HepG2 (cell line): ENCODE measurements at regions not wholly inside any gene's neighbourhood (a gene's known extent, or its start where the extent isn't known, plus 50 kb on each side); places are given as distances from the start of the nearest gene placed in this dataset.

Experiments
- ATAC-seq: fragments of 200-7000 bp; cut with Tn5 transposase; 3 replicates; pipeline ENCODE4 v1.9.1; 2020; ENCODE audit warnings: mild to moderate bottlenecking, moderate library complexity
- BruUV-seq: library from RNA; stranded (reverse); fragments of 400-500 nt; replicated peaks from 2 replicates; lab custom pipeline; 2021; lab: Mats Ljungman, UMichigan
- CTCF ChIA-PET: fragments of 300-600 bp; formaldehyde crosslinking; extraction: SDS; loops from one replicate; lab custom pipeline; 2021; ENCODE audit warnings: low total read pairs, inconsistent platforms, low intra/inter-chr PET ratio; lab: Yijun Ruan, JAX
- POLR2A ChIA-PET: fragments of 350-600 bp; sonication (Branson Sonifier 250); formaldehyde crosslinking; loops from one replicate; lab custom pipeline; 2020; ENCODE audit warnings: antibody characterized with exemption, inconsistent platforms; lab: Yijun Ruan, JAX
- DNase-seq: peaks from one replicate; pipeline ENCODE4 v3.0.0-alpha.2; 2015; ENCODE audit warnings: low spot score
- FAIRE-seq: peaks from 3 replicates; lab custom pipeline; 2011; peaks lifted over from hg19 to GRCh38; lab: Jason Lieb, UNC
- H2AFZ ChIP-seq: one replicate; pipeline ENCODE4 v1.6.1; 2011; ENCODE audit warnings: low read length, inconsistent platforms
- H3K27ac ChIP-seq: fragments of 300-600 bp; 3 replicates; pipeline ENCODE4 v1.8.0; 2011; ENCODE audit warnings: mixed run types, mild to moderate bottlenecking, mixed read lengths, low read length, inconsistent platforms; ENCODE audit not compliant: insufficient read depth; ENCODE audit errors: extremely low read length
- H3K27me3 ChIP-seq, 2 experiments: fragments of 200-600 bp in 1 of 2; 2 replicates in 1 of 2; 3 replicates in 1 of 2; pipeline versions ENCODE4 v1.6.0 to v1.8.0; 2011; ENCODE audit warnings: low read length in 2 of 2, mild to moderate bottlenecking in 2 of 2, moderate library complexity in 2 of 2, inconsistent platforms in 1 of 2; ENCODE audit not compliant: insufficient read depth in 2 of 2, control insufficient read depth in 1 of 2
- H3K36me3 ChIP-seq, 2 experiments: fragments of 200-600 bp in 1 of 2; replicated peaks in 1 of 2; 2 replicates in 1 of 2; 3 replicates in 1 of 2; pipeline versions ENCODE4 v1.5.1 to v1.8.0; 2011; ENCODE audit warnings: low read length in 2 of 2, inconsistent platforms in 1 of 2; ENCODE audit not compliant: insufficient read depth in 2 of 2, control insufficient read depth in 1 of 2
- H3K4me1 ChIP-seq: 2 replicates; pipeline ENCODE4 v1.5.1; 2012; ENCODE audit warnings: low read length, inconsistent platforms; ENCODE audit not compliant: insufficient read depth
- H3K4me2 ChIP-seq: 2 replicates; pipeline ENCODE4 v1.6.0; 2011; ENCODE audit warnings: low read depth, low read length, inconsistent platforms
- H3K4me3 ChIP-seq, 3 experiments: fragments of 200-600 bp in 1 of 3; sonication (generic), shearing (Covaris generic) in 1 of 3; replicated peaks in 1 of 3; 2 replicates each; pipeline ENCODE4 v1.5.1; 2011 to 2016; ENCODE audit warnings: low read length in 3 of 3, inconsistent platforms in 2 of 3, low read depth in 2 of 3, mild to moderate bottlenecking in 2 of 3, control low read depth in 1 of 3, mixed read lengths in 1 of 3; ENCODE audit not compliant: insufficient read depth in 1 of 3
- H3K79me2 ChIP-seq: one replicate; pipeline ENCODE4 v1.6.1; 2011; ENCODE audit warnings: low read length, inconsistent platforms; ENCODE audit not compliant: insufficient read depth
- H3K9ac ChIP-seq: 2 replicates; pipeline ENCODE4 v1.6.0; 2011; ENCODE audit warnings: mild to moderate bottlenecking, low read depth, low read length, inconsistent platforms; ENCODE audit not compliant: insufficient read depth
- H3K9me3 ChIP-seq: 2 replicates; pipeline ENCODE4 v1.5.1; 2012; ENCODE audit warnings: mild to moderate bottlenecking, low read length
- H4K20me1 ChIP-seq: 2 replicates; pipeline ENCODE4 v1.6.0; 2011; ENCODE audit warnings: inconsistent platforms, mild to moderate bottlenecking, low read length, moderate library complexity; ENCODE audit not compliant: insufficient read depth
- FOXO1 ChIP-seq: sonication (generic); formaldehyde crosslinking; IDR thresholded peaks from 2 replicates; pipeline ENCODE4 v1.4.0; 2020; ENCODE audit warnings: missing genetic modification reagents
- MZF1 ChIP-seq: sonication (generic); formaldehyde crosslinking; IDR thresholded peaks from 2 replicates; pipeline ENCODE4 v1.8.1; 2023; ENCODE audit warnings: mild to moderate bottlenecking, missing genetic modification reagents, borderline replicate concordance
- SAP130 ChIP-seq: IDR thresholded peaks from 2 replicates; pipeline ENCODE4 v1.6.1; 2016; ENCODE audit warnings: low read depth
- SMAD3 ChIP-seq: sonication (generic); formaldehyde crosslinking; IDR thresholded peaks from 2 replicates; pipeline ENCODE4 v1.4.0; 2020; ENCODE audit warnings: missing genetic modification reagents
- SNRNP70 ChIP-seq: fragments of 200-400 bp; formaldehyde crosslinking; IDR thresholded peaks from 2 replicates; pipeline ENCODE4 v1.6.1; 2017; ENCODE audit warnings: mild to moderate bottlenecking, low read depth, low read length, moderate library complexity
- SYNCRIP ChIP-seq: fragments of 200-400 bp; formaldehyde crosslinking; IDR thresholded peaks from 2 replicates; pipeline ENCODE4 v1.6.1; 2018; ENCODE audit warnings: mild to moderate bottlenecking, low read depth, low read length; ENCODE audit not compliant: insufficient read depth
- ZBTB21 ChIP-seq: sonication (generic); formaldehyde crosslinking; IDR thresholded peaks from 2 replicates; pipeline ENCODE4 v1.4.0; 2020; ENCODE audit warnings: missing genetic modification reagents
- ZBTB3 ChIP-seq: sonication (generic); formaldehyde crosslinking; IDR thresholded peaks from 2 replicates; pipeline ENCODE4 v1.4.0; 2020; ENCODE audit warnings: low read depth, mild to moderate bottlenecking, moderate library complexity, missing genetic modification reagents, borderline replicate concordance
- ZNF235 ChIP-seq: sonication (generic); formaldehyde crosslinking; IDR thresholded peaks from 2 replicates; pipeline ENCODE4 v1.8.1; 2023; ENCODE audit warnings: mild to moderate bottlenecking, missing genetic modification reagents, borderline replicate concordance
- ZNF780A ChIP-seq: sonication (generic); formaldehyde crosslinking; IDR thresholded peaks from 2 replicates; pipeline ENCODE4 v1.8.0; 2022; ENCODE audit warnings: mild to moderate bottlenecking, missing genetic modification reagents, moderate library complexity
- WGBS: methylation state at CpG from one replicate; pipeline ENCODE4 v1.1.6; 2017; ENCODE audit warnings: low lambda C conversion rate; 5-methylcytosine and 5-hydroxymethylcytosine counted together
- in situ Hi-C: cut with HindIII; loops from 2 replicates; pipeline ENCODE4 v1.10.0; 2017; ENCODE audit warnings: low pct_unique_long_range_greater_than_20kb; ENCODE audit not compliant: extremely low pct_ligation_motif_present
- intact Hi-C: fragments of 100-400 bp; cut with micrococcal nuclease; formaldehyde crosslinking; loops from one replicate; pipeline ENCODE4 v1.10.0; 2022; ENCODE audit not compliant: unreplicated experiment
- TF ChIP-seq, protein P1 (sequence below): sonication (generic); formaldehyde crosslinking; IDR thresholded peaks from 2 replicates; pipeline ENCODE4 v1.4.0; 2020; ENCODE audit warnings: missing genetic modification reagents
- TF ChIP-seq, protein P2 (sequence below): sonication (generic); formaldehyde crosslinking; IDR thresholded peaks from 2 replicates; pipeline ENCODE4 v1.4.0; 2020; ENCODE audit warnings: missing genetic modification reagents
- TF ChIP-seq, protein P3 (sequence below): sonication (generic); formaldehyde crosslinking; IDR thresholded peaks from 2 replicates; pipeline ENCODE4 v1.4.0; 2020; ENCODE audit warnings: mild to moderate bottlenecking, missing genetic modification reagents
- TF ChIP-seq, protein P4 (sequence below): conservative IDR thresholded peaks from 2 replicates; pipeline ENCODE4 v1.6.1; 2018; ENCODE audit warnings: missing genetic modification reagents

DNA sequence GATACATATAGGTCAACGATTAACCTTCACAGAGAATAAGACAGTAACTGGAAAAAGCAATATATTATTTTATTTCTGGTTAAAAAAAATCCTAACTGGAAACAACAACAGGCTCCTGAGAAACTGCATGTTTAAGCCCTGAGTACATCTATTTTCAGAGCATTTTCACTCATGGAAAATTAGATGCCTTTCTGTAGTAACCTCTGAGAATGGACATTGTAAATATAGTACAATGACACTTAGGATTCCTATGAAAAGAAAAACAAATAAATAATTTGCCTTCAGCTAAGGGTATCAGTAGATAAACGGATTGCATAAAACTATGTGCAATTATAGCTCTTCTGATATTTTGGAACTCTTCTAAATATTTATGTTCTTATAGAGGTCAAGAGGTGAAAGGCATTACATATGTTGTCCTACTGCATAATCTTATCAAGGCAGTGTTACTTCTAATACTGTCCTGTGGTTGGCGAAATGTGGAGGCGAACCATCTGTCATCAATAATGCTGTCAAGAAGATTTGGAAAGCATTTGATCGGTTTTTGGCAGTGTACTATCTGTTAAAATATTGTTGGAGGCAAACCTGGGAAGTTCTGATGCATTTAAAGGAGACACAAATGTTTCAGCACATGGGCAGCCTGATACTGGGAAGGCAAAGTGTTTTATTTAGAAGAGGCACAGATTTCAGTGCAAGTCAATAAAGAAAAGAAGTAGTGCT, 381.8 kb downstream of the BTG1 start:
- ATAC-seq, result no peak
- FAIRE-seq, result no peak
- DNase-seq, result no peak
- no peak overlapping the region for H3K27ac ChIP-seq
- no peak overlapping the region for H2AFZ ChIP-seq
- CTCF ChIA-PET, result no interaction called here
- no peaks in the 10 kb centered on the region for H3K27me3 ChIP-seq
- no peaks in the 10 kb centered on the region for H3K4me1 ChIP-seq
- H3K4me3 ChIP-seq, result no peak overlapping the region
- no peak overlapping the region for H3K9ac ChIP-seq
- 4% methylated on average over 5 of the region's 5 CpGs for WGBS
- in situ Hi-C loops, result no loop called here
- H3K36me3 ChIP-seq, result no peaks in the 10 kb centered on the region
- intact Hi-C loops, result no loop called here
- BruUV-seq, result no TSS peak
- H3K79me2 ChIP-seq, result no peaks in the 10 kb centered on the region
- H3K4me2 ChIP-seq, result no peak overlapping the region
- POLR2A ChIA-PET, result no interaction called here
- H3K9me3 ChIP-seq, result no peaks in the 10 kb centered on the region
- no peaks in the 10 kb centered on the region for H4K20me1 ChIP-seq
- TF ChIP-seq, protein P1, sequence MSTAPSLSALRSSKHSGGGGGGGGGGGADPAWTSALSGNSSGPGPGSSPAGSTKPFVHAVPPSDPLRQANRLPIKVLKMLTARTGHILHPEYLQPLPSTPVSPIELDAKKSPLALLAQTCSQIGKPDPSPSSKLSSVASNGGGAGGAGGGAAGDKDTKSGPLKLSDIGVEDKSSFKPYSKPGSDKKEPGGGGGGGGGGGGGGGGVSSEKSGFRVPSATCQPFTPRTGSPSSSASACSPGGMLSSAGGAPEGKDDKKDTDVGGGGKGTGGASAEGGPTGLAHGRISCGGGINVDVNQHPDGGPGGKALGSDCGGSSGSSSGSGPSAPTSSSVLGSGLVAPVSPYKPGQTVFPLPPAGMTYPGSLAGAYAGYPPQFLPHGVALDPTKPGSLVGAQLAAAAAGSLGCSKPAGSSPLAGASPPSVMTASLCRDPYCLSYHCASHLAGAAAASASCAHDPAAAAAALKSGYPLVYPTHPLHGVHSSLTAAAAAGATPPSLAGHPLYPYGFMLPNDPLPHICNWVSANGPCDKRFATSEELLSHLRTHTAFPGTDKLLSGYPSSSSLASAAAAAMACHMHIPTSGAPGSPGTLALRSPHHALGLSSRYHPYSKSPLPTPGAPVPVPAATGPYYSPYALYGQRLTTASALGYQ (CRISPR knock-in tag), result no peak
- TF ChIP-seq ZBTB3 (CRISPR knock-in tag) (no peak), SYNCRIP (no peak), ZNF780A (CRISPR knock-in tag) (no peak), SAP130 (CRISPR knock-in tag) (no peak), MZF1 (no peak), FOXO1 (CRISPR knock-in tag) (no peak), SNRNP70 (no peak), ZBTB21 (CRISPR knock-in tag) (no peak), ZNF235 (no peak), SMAD3 (CRISPR knock-in tag) (no peak)
- TF ChIP-seq, protein P2, sequence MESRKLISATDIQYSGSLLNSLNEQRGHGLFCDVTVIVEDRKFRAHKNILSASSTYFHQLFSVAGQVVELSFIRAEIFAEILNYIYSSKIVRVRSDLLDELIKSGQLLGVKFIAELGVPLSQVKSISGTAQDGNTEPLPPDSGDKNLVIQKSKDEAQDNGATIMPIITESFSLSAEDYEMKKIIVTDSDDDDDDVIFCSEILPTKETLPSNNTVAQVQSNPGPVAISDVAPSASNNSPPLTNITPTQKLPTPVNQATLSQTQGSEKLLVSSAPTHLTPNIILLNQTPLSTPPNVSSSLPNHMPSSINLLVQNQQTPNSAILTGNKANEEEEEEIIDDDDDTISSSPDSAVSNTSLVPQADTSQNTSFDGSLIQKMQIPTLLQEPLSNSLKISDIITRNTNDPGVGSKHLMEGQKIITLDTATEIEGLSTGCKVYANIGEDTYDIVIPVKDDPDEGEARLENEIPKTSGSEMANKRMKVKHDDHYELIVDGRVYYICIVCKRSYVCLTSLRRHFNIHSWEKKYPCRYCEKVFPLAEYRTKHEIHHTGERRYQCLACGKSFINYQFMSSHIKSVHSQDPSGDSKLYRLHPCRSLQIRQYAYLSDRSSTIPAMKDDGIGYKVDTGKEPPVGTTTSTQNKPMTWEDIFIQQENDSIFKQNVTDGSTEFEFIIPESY, result no peak
- TF ChIP-seq, protein P3, sequence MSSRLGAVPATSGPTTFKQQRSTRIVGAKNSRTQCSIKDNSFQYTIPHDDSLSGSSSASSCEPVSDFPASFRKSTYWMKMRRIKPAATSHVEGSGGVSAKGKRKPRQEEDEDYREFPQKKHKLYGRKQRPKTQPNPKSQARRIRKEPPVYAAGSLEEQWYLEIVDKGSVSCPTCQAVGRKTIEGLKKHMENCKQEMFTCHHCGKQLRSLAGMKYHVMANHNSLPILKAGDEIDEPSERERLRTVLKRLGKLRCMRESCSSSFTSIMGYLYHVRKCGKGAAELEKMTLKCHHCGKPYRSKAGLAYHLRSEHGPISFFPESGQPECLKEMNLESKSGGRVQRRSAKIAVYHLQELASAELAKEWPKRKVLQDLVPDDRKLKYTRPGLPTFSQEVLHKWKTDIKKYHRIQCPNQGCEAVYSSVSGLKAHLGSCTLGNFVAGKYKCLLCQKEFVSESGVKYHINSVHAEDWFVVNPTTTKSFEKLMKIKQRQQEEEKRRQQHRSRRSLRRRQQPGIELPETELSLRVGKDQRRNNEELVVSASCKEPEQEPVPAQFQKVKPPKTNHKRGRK (CRISPR knock-in tag), result no peak
- TF ChIP-seq, protein P4, sequence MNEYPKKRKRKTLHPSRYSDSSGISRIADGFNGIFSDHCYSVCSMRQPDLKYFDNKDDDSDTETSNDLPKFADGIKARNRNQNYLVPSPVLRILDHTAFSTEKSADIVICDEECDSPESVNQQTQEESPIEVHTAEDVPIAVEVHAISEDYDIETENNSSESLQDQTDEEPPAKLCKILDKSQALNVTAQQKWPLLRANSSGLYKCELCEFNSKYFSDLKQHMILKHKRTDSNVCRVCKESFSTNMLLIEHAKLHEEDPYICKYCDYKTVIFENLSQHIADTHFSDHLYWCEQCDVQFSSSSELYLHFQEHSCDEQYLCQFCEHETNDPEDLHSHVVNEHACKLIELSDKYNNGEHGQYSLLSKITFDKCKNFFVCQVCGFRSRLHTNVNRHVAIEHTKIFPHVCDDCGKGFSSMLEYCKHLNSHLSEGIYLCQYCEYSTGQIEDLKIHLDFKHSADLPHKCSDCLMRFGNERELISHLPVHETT, result no peak
